Stimulated activated CD8-positive, alpha-beta memory T cell treated with anti-CD3 and anti-CD28 coated beads, Interleukin-7, amount 100 ng/mL, for 24 hours (primary cell): ENCODE measurements at regions not wholly inside any gene's neighbourhood (a gene's known extent, or its start where the extent isn't known, plus 50 kb on each side); places are given as distances from the start of the nearest gene placed in this dataset.
"Not testable (repeated sequence)": the region's sequence is repeated elsewhere in the genome, so short reads cannot be mapped to it uniquely, and the experiment has no call there.

ENCODE experiments used
- DNase-seq: peaks from one replicate; pipeline ENCODE4 v3.0.0-alpha.2; 2020; ENCODE audit warnings: low read depth

DNA sequence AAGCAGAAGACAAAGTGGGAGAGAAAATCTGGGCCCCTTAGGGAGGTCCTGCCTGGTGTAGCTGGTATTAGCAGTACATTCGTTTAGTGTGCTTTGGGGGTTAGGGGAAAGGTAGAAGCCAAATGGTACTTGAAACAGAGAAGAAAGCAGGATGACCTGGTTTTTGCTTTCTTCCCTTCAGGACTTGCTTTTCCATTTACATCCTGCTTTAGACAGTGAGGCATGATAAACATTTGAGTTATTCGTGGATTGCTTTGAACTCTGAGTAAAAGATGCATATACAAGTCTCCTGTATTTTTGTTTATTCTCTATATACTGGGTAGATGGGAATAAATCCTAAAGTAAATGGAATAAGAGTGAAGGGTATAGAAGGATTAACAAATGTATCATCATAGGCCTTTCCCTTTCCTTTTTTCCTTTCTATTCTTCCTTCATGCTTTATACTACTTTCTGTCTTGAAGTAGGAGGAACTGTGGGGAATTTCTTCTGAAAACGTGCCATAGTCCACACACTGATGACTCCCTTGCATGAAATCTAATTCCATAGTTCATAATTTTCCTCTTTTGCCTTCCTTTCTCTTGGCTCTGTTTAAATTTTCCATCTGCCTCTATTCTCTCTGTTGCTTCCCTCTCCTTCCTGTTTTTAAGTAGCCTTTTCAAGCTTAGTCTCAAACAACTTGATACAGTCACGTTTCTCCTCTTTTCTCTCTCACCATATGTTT, 139.5 kb upstream of the RBMS3 start:
- no peak for DNase-seq

GRCh38 chr3:29141918-29142275, 139.0 kb upstream of the RBMS3 start:
- DNase-seq = no peak

DNA sequence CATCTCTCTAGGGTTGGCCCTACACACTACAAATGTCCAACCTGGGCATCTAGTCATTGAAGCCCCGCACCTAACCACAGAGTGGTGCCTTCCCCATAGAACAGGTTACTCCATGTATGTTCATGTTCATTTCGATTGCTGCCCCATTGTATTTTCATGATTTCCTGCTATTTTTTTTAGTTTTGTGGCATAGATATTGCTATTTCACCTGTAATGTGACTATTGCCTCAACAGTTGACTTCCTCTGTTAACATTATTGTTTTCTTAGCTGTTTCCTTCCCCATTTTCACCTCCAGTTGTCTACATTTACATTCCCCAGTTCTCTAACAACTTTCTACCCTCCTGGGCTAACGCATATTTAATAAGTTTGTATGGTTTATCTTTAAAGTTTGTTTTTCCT, 137.7 kb upstream of the RBMS3 start:
- DNase-seq = no peak

DNA sequence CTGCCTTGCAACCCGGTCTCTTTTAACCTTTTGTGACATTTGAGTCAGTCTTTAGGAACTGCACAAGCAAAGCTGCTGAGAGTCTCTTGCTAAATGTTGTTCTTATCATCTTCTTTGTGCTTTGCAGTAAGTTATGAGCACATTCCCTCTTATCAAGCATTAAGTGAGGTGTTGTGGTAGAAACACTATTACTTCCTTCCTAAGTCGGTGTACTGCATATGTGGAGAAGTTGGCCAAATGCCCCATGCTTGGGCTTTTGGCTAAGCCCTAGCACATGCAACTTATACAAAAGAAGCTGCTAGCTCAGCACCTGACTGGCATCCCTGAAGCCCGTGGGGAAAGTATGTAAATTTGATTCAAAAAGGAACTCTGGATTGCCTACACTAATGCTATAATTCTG, 136.5 kb upstream of the RBMS3 start:
- no peak for DNase-seq

DNA sequence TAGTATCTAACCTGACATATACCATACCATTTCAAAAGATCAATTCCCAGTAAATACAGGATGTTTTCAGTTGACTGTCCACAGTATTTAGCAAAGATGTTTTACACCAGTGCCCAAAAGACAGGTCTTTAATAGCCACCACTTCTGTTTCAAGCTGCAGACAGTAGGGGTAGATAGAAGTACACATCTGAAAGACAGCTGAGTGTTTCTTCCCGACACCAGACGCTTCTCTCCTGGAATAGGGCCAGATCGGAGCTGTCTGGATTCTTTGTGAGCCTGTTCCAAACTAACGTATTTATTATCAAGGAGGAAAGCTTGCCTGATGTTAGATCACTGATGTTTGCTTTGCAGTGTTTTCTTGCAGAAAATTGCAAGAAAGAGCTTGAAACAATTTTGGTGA, 136.1 kb upstream of the RBMS3 start:
- DNase-seq = no peak

DNA sequence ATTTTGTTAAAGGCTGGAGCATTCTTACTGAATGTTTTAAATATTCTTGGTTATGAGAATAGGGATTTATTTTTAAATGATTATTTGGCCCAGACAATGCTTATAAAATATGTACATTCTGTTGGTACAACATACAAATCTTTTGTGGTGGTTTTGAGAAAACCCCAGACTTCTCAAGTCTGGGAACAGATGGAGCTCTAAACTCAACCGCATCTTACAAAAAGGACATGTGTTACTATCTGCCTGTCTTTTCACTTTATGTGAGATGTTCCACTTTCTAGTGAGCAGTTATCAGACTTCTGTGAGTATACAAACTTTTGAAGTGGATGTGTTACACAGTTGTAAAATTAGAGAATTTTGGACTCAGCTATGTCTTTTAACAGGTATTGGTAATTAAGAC, 135.5 kb upstream of the RBMS3 start:
- DNase-seq = no peak

DNA sequence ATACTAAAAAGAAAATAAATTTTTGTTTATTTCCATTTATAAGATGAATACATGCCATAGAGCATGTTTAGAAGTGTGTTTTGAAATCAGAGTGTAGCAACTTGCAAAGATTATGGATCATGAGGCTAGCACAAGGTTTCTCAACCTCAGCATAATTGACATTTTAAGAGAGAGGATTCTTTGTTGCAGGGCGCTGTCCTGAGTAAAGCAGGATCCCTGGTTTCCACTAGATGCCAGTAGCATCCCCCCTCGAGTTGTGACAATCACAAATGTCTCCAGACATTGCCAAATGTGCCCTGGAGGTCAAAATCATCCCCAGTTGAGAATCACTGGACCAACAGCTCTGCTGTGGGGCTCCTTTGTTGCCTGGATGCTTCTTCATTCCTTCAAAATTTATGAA, 128.5 kb upstream of the RBMS3 start:
- no peak for DNase-seq

DNA sequence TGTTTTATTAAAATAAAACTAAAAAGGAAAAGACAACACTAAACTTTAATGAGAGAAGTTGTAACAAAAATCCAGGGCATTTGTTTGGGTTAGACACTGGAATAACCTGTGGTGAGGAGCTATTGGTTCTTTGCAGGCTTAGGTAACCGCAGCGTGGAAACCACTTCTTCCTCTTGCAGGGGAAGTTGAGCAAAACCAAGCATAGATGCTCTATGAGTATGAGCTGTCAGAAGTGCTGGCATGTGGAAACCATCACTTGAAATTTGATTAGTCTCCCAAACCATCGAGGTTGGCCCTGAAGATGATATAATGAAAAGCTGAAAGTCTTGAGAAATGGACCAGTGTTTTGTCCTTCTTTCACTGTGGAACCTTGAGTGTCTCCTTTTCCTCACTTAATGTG, 127.1 kb upstream of the RBMS3 start:
- no peak for DNase-seq

GRCh38 chr3:29156086-29156715, 124.7 kb upstream of the RBMS3 start:
- no peak for DNase-seq

- DNase-seq = no peak
Measured at GRCh38 chr3:29164825-29165224, 116.0 kb upstream of the RBMS3 start.

DNA sequence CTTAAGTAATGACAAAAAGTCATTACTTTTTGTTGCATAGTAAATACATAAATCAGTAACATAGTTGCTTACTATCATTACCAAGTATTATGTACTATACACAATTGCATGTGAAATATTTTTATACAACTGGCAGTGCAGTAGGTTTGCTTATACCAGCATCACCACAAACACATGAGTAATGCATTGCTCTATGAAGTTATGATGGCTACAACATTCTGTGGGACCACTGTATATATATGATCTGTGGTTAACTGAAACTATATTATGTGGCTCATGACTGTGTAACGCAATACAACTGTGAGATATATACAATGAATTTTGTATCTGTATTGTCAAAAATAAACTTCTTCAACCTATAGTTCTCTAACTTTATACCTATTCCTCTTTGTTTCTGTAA, 113.7 kb upstream of the RBMS3 start:
- no peak for DNase-seq

GRCh38 chr3:29168081-29168480, 112.8 kb upstream of the RBMS3 start:
- DNase-seq = no peak

GRCh38 chr3:29168696-29169095, 112.2 kb upstream of the RBMS3 start:
- DNase-seq = no peak

DNA sequence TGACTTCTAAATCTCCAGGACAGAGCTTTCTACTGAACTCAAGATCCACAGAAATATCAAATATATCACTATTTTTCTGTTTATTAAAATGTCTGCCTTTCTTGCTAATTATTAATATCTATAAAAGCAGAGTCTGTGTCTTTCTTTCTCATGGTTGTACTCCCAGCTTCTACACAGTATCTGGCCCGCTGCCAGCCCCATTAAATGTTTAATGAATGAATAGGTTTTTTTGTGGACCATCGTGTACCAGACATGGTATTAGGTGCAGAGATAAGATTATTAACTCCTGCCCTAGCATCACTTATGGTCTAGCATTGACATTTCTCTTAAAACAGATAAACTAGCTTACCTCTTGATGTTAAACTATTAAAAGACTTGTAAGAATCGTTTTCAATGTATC, 111.4 kb upstream of the RBMS3 start:
- DNase-seq = no peak

DNA sequence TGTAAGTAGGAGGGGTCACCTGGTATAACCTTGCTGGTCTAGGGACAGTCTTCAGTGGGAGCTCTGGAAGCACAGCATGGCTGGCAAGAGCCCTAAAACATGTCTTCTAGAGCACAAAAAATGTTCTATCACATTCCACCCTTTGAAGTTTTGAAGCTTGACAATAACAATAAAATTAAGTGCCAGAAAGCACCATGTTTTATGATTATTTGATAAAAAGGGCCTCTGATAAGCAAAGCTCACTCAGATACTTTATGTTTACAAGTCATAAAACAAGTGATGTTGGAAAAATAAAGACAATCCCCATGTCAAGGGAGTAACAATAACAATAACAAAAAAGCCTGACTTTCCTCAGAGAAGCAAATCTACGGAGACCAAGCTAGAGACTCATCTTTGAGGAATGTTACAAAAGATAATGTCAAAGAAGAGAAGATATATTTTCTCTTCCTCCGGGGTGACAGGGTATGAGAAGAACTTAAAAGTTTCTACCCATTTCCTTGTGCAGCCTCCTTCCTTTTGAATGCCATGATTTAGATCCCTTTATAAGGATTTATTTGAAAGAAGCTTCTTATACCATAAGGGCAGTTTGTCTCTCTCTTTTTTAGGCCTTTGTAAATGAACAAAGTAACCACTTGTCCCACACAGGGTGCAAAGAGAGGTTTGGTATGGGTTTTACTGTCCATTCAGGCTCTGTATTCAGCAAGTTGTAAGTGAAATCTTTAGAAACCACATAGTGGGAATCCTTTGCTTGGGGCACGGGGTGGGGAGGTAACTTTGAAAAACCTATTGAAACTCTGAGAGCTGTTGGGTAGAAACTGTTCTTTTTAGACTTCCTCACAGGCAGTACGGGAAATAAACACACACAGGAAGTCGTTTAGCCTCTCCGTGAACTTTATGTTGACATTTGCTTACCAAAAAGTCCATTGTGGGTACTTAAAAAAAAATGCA, 109.6 kb upstream of the RBMS3 start:
- no peak for DNase-seq

DNA sequence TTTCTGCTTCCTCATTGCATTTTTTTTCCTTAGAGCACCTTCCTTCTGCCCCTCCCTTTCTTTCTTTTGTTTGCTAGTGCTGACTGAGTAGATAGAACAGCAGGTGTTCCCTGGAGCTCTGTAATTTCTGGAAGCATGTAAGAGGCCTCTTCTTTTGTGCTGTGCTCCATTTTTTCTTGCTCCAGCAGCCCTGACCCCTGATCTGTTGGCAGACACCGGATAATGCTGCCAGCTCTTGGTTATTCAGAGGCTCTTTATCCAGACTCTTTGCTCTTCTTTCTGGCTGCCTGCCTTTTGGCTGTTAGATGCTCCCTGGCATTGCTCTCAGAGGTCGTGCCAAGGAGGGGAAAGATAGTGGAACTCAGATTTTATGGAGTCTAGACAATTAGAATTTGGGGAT, 104.4 kb upstream of the RBMS3 start:
- DNase-seq = no peak

- DNase-seq = no peak
Measured at GRCh38 chr3:29178809-29179793, 101.8 kb upstream of the RBMS3 start.

GRCh38 chr3:29181149-29181780, 99.6 kb upstream of the RBMS3 start:
- DNase-seq = no peak

DNA sequence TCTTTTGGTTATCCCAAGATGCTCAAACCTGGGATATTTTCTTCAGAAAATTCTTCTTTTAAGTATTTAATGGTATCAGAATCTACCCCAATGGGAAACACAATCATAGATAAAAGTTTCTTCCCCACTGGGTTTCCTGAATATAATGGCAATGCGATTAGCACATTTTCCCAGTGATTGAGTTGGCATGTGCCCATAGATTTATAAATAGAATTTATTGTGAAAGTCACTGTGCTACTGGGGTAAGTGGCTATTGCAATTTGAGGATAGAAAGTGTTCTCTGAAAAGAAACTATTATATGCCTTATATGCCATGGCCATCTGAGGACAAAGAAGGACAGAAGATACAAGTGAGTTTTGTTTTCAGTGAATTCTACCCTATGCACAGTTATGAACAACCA, 99.0 kb upstream of the RBMS3 start:
- no peak for DNase-seq

- not testable (repeated sequence) for DNase-seq
Measured at GRCh38 chr3:29182828-29183227, 98.0 kb upstream of the RBMS3 start.

GRCh38 chr3:29183346-29184087, 97.4 kb upstream of the RBMS3 start:
- no peak for DNase-seq
